ENCODE measurements at regions not wholly inside any gene's neighbourhood (a gene's known extent, or its start where the extent isn't known, plus 50 kb on each side); places are given as distances from the start of the nearest gene placed in this dataset.

DNA sequence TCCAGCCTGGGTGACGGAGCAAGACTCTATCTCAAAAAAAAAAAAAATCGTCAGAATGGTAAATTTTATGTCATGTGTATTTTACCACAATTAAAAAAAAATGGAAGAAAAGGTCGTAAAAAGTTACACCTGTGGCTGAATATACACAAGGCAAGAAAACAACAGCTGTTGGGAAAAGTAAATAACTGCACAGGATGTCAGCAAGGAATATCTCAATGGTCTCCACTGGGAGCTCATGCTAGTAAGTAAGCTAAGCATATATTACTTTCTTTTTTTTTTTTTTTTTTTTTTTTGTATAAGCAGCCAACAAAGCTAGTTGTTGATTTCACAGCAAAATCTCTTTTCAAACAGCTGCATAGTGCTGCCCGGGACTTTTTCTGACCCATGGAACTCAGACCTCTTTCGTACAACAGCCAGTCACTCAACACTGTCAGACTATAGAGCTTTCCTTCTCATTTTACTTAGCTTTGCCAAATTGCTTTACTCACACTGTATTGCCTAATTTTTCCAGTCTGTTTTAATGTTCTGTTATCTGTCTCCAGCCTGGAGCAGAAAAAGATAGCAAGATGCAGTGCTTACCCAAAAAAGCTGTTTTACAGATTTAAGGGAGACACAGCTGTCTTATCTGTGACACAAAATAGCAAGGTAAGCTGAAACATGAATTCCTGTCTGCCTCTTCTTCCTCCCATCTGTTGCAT, 175.9 kb downstream of the ENC1 start:
- POLR2A ChIA-PET: interaction anchor here (1.0 kb wide), 1 partner anchor 173 kb away, joined by 4 read pairs; no protein-coding TSS in a partner anchor

More for the DNA sequence above, 175.9 kb downstream of the ENC1 start:
- Histone ChIP-seq H3K36me3 (ENCODE audit: control insufficient read depth in 1 of 2, insufficient read depth in 2 of 2, low read length in 2 of 2) (no peaks in the 10 kb centered on the region), H3K27me3 (ENCODE audit: insufficient read depth, low read length) (no peaks in the 10 kb centered on the region), H3K4me2 (ENCODE audit: low read length) (no peak overlapping the region), H3K4me3 (replicated peaks in 1 of 2; ENCODE audit: low read depth in 1 of 2, low read length in 2 of 2) (no peak overlapping the region), H3K4me1 (ENCODE audit: control insufficient read depth in 1 of 2, insufficient read depth in 2 of 2, low read length in 2 of 2) (no peaks in the 10 kb centered on the region), H3K27ac (ENCODE audit: low read depth, low read length) (no peak overlapping the region), H3K79me2 (ENCODE audit: insufficient read depth, low read length) (no peaks in the 10 kb centered on the region), H3K9me3 (ENCODE audit: control insufficient read depth in 1 of 2, insufficient read depth in 1 of 2, low read depth in 1 of 2, low read length in 2 of 2) (no peaks in the 10 kb centered on the region), H3K9ac (ENCODE audit: low read length) (no peak overlapping the region), H2AFZ (ENCODE audit: low read depth, low read length, poor library complexity, severe bottlenecking) (no peak overlapping the region), H3K9me2 (ENCODE audit: insufficient read depth) (no peaks in the 10 kb centered on the region), H4K20me1 (ENCODE audit: insufficient read depth) (no peaks in the 10 kb centered on the region)
- TF ChIP-seq TCF7L2 (IDR thresholded peaks at IDR 0.05; ENCODE audit: borderline replicate concordance, extremely low read depth, insufficient read depth, insufficient read length) (no peak), YY1 (IDR thresholded peaks at IDR 0.05; ENCODE audit: extremely low read depth, insufficient replicate concordance, low read depth, low read length) (no peak), POLR2AphosphoS5 (IDR thresholded peaks at IDR 0.05; ENCODE audit: low read depth, low read length) (no peak), SIN3A (IDR thresholded peaks at IDR 0.05; ENCODE audit: low read depth) (no peak), ZFX (IDR thresholded peaks at IDR 0.05) (no peak), SRF (IDR thresholded peaks at IDR 0.05; ENCODE audit: low read depth) (no peak), EGR1 (IDR thresholded peaks at IDR 0.05; ENCODE audit: low read depth) (no peak), EZH2phosphoT487 (IDR thresholded peaks at IDR 0.05; ENCODE audit: borderline replicate concordance) (no peak), SP1 (IDR thresholded peaks at IDR 0.05; ENCODE audit: low read depth) (no peak), ZNF274 (IDR thresholded peaks at IDR 0.05; ENCODE audit: low read depth, low read length) (no peak), ELF1 (IDR thresholded peaks at IDR 0.05; ENCODE audit: borderline replicate concordance, low read depth) (no peak), POLR2A (IDR thresholded peaks at IDR 0.05; ENCODE audit: borderline replicate concordance, extremely low read depth, insufficient read depth, insufficient read length) (no peak)
- TF ChIP-seq, protein P1, sequence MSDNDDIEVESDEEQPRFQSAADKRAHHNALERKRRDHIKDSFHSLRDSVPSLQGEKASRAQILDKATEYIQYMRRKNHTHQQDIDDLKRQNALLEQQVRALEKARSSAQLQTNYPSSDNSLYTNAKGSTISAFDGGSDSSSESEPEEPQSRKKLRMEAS (IDR thresholded peaks at IDR 0.05): no peak
- TF ChIP-seq, protein P2, sequence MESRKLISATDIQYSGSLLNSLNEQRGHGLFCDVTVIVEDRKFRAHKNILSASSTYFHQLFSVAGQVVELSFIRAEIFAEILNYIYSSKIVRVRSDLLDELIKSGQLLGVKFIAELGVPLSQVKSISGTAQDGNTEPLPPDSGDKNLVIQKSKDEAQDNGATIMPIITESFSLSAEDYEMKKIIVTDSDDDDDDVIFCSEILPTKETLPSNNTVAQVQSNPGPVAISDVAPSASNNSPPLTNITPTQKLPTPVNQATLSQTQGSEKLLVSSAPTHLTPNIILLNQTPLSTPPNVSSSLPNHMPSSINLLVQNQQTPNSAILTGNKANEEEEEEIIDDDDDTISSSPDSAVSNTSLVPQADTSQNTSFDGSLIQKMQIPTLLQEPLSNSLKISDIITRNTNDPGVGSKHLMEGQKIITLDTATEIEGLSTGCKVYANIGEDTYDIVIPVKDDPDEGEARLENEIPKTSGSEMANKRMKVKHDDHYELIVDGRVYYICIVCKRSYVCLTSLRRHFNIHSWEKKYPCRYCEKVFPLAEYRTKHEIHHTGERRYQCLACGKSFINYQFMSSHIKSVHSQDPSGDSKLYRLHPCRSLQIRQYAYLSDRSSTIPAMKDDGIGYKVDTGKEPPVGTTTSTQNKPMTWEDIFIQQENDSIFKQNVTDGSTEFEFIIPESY (IDR thresholded peaks at IDR 0.05; ENCODE audit: extremely low read depth, insufficient replicate concordance, low read length): no peak
- TF ChIP-seq, protein P3, sequence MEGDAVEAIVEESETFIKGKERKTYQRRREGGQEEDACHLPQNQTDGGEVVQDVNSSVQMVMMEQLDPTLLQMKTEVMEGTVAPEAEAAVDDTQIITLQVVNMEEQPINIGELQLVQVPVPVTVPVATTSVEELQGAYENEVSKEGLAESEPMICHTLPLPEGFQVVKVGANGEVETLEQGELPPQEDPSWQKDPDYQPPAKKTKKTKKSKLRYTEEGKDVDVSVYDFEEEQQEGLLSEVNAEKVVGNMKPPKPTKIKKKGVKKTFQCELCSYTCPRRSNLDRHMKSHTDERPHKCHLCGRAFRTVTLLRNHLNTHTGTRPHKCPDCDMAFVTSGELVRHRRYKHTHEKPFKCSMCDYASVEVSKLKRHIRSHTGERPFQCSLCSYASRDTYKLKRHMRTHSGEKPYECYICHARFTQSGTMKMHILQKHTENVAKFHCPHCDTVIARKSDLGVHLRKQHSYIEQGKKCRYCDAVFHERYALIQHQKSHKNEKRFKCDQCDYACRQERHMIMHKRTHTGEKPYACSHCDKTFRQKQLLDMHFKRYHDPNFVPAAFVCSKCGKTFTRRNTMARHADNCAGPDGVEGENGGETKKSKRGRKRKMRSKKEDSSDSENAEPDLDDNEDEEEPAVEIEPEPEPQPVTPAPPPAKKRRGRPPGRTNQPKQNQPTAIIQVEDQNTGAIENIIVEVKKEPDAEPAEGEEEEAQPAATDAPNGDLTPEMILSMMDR (IDR thresholded peaks at IDR 0.05 in 2 of 3, conservative IDR thresholded peaks at IDR 0.05 in 1 of 3; ENCODE audit: borderline replicate concordance in 1 of 3, insufficient read depth in 1 of 3, low read depth in 2 of 3, low read length in 2 of 3): no peak
- ChIA-PET CTCF (no interaction called here), RAD21 (ENCODE audit: low non-redundant PET in 1 of 2, low total read pairs in 2 of 2, uncharacterized antibody in 2 of 2, unreplicated experiment in 2 of 2) (no interaction called here)
- no TSS peak for BruUV-seq (replicated peaks)
- DNase-seq (ENCODE audit: low read depth, low spot score): no peak
- ATAC-seq: no peak
- intact Hi-C loops (cut with micrococcal nuclease): no loop called here
